Stimulated activated CD8-positive, alpha-beta memory T cell treated with anti-CD3 and anti-CD28 coated beads, Interleukin-15, amount 100 ng/mL, for 4 hours (primary cell): ENCODE measurements at regions not wholly inside any gene's neighbourhood (a gene's known extent, or its start where the extent isn't known, plus 50 kb on each side); places are given as distances from the start of the nearest gene placed in this dataset.
"Not testable (repeated sequence)": the region's sequence is repeated elsewhere in the genome, so short reads cannot be mapped to it uniquely, and the experiment has no call there.

Experiments used
- DNase-seq, 2 donors: peaks; one replicate each; pipeline ENCODE4 v3.0.0-alpha.2; 2020; ENCODE audit warnings: low read depth in 2 of 2

- peak; percentile 21 to 30 for DNase-seq
Observed at GRCh38 chr10:3961082-3961481, 176.1 kb upstream of the KLF6 start.

DNA sequence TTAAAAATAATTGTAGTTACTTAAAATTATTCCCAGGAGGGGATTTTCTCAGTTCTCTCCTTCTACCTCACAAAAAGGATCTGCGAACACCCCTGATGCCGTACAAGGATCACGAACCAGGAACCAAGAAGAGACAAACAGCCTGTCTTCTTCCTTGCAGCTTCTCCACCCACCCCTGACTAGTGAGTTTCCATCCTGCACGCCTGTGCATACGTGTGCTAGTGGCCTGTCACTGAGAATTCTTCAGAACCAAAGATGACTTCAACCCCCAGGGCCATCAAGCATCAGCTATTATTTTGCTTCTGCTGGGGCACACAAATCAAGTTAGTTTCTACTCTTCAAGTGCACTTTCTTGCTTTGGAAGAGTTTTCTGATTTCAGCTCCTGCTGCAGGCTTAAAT, 175.5 kb upstream of the KLF6 start:
- DNase-seq, result no peak

- DNase-seq, result no peak
Observed at GRCh38 chr10:3959370-3960325, 174.6 kb upstream of the KLF6 start.

GRCh38 chr10:3958472-3958996, 173.5 kb upstream of the KLF6 start:
- DNase-seq, result no peak

GRCh38 chr10:3955955-3956617, 171.1 kb upstream of the KLF6 start:
- no peak for DNase-seq

DNA sequence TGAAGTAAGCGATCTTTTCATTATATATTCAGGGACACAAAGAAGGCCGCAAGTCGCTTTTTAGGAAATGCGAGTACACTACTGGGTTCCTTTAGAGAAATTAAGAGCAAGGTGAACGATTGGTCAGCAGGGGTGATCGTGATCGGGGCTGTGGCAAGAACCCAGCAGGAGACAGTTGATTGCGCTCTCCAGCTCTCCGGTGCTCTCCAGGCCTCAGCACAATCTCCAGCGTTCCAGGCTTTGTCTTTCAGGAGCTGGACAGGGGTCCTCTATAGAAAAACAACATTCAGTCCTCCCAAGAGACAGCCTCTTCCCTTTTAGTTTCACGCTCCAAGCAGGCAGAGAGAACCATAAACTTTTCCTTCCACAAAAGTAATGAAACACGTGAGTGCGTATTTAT, 170.5 kb upstream of the KLF6 start:
- DNase-seq, result no peak

DNA sequence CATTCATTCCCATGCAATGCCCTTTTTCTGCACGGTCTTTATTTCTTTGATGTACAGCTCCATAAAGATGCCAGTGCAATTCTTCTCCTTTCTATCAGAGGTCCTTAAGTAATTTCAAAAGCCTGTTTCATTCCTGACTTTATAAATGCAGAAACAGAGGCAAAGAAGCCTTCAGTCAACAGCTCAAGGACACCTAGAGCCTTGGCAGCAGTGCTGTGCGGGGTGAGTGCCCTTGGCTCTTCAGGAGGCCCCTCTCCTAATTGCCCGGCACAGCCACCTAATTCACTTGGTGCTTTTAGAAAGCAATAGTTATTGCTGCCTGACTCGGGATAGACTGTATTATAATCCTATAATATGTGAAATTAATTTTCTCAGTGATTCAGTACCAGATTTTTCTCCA, 169.6 kb upstream of the KLF6 start:
- no peak for DNase-seq

DNA sequence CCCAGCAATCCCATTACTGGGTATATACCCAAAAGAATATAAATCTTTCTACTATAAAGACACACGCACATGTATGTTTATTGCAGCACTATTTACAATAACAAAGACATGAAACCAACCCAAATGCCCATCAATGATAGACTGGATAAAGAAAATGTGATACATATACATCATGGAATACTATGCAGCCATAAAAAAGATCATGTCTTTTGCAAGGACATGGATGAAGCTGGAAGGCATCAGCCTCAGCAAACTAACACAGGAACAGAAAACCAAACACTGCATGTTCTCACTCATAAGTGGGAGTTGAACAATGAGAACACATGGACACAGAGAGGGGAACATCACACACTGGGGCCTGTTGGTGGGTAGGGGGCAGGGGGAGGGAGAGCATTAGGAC, 169.0 kb upstream of the KLF6 start:
- not testable (repeated sequence) for DNase-seq

DNA sequence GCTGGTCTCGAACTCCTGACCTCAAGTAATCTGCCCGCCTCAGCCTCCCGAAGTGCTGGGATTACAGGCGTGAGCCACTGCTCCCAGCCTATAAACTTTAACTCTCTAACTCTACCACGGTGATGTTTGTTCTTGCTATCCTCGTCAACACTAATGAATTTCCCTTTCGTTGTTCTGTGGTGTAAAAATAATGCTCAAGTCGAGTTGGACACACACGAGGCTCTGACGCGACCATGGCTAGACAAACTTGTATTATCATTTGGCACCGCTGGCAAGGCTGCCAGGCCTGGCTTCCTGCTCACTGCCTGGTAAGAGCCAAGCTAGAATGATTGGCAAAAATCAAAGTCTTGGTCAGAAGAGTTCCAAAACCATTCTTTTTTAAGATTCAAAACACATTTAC, 167.0 kb upstream of the KLF6 start:
- no peak for DNase-seq

DNA sequence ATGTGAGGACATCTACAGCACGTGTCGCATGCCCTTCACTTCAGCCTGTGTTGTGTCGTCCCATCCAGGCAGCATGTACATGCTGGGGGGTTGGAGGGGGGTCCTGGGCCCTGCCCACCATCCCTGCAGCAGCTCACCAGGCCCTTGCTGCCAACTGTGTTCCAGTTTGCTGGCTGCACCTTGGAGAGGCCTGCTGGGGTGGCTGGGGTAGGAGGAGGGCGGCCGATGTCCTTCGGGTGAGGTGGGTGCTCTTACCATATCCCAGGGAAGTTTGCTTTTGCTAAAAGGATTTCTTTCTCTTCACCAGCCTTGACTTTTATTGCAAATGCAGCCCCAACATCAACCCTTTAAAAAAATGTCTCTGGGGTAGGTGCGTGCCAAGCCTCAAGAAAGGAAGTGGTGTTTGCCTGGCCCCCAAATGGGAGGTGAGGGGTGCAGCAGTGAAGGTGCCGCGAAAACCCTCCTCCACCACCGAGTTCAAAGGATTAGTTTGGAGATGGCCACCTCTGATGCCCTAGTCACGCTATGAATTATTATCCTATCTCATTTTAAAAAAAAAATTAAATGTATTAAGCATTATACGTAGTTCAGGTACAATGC, 165.8 kb upstream of the KLF6 start:
- DNase-seq, result peak in 1 of 2 donors; percentile 12

GRCh38 chr10:3949711-3950110, 164.7 kb upstream of the KLF6 start:
- no peak for DNase-seq

DNA sequence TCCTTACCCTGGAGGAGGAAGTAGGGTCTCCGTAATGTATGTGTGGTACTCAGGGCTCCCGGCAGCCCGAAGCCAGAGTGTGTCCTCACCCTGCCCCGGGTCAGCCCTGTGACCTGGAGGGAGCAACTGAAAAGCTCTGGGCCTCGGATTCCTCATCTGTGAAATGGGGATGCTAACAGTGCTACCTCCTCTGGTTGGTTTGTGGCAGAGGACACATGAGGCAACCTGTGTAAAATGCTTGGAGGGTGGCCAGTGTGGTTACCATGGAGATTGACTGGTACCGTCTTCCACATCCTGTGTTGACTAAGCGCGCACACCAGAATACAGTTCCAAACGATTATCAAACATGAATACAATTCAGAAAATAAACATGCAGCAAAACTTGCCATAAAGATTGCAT, 163.8 kb upstream of the KLF6 start:
- DNase-seq, result peak; percentile 20 to 63

DNA sequence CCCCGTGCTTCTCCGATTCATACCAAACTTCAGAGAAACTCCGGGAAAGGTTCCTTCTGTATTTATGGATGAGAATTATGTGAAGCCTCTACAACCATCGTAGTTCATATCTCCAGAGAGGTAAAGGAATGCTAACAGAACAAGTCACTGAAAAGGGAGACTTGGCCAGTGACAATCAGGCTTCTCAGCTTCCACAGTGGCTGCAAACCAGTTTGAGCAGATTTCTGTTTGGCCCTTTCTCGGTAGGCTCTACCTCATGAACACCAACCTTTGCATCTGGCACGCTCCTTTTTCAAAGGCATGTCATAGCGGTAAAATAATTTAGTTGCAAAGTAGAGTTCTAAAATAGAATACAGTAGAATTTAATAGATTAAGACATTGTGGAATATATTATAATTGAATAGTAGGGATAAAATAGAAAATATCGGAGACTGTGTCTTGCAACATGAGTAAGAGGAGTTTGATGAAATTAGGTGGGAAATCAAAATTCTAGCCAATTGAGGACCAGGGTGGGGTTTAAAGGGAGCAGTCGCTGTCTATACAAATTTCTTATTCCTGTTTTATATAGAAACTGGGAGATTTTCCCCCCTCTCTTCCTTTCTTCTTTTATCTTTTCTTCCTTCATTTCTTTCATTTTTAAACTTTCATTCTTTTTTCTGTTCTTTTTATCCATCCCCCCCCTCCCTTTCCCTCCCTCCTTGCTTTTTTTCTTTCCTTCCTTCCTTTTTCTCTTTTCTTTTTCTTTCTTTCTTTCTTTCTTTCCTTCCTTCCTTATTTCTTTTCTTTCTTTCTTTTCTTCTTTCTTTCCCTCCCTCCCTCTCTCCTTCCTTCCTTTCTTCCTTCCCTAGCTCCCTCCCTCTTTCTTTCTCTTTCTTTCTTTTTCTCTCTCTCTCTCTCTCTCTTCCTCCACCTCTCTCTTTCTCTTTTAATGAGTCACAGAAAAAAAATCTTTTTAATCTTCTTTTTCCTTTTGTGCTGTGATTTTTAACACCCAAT, 161.5 kb upstream of the KLF6 start:
- DNase-seq, result no peak

DNA sequence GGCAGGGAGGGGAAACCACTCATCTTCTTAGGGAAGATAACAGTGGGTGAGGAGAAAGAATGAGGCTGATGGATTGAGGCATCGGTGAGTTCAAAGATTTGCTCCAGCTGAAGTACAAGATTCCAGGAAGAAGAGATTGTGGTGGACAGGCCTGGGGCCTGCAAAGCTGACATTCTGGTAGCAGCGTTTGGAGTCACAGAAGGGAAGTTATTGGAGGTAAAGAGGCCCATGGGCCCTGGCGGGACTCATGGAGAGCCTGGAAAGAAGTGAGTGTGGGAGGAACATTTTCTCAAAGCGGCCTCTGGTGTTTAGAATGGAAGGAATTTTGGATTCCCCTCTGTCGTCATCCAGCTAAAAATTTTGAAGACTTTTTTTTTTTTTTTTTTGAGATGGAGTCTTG, 160.0 kb upstream of the KLF6 start:
- DNase-seq, result no peak

DNA sequence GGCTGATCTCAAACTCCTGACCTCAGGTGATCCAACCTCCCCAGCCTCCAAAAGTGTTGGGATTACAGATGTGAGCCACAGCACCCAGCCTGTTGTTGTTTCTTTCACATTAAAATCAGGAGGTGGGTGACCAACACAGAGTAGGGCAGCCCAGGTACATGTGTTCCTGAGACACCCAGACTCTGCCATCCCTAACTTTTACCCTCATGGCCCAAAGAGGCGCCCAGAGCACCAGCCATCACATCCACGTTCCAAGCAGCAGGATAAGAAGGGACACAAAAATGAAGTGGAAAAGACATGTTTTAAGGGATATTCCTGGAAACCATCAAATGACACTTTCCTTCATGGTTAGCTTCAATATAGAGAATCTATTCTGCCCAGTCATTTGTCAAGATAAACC, 159.6 kb upstream of the KLF6 start:
- no peak for DNase-seq

DNA sequence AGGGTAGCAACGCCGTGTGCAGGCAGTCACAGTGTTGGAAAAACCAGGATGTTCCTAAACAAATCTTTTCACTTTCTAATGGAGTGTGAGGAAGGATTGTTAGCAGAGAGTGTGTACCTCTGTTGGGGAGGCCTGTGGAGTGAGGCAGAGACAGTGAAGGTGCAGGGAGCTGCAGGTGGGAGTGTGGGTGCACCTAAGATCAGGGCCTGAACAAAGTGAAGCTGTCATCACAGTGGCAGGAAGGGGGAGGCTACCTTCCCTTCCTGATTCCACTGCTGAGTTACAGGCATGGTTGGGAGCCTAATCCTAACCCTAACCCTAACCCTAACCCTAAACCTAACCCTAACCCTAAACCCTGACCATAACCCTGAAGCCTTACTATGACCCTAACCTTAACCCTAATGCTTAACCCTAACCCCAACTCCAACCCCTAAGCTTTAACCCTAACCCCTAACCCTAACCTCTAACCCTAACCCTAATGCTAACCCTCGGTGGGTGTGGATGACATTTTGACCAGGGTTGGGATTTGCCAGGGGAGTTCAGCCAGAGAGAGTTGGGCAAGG, 158.8 kb upstream of the KLF6 start:
- no peak for DNase-seq

DNA sequence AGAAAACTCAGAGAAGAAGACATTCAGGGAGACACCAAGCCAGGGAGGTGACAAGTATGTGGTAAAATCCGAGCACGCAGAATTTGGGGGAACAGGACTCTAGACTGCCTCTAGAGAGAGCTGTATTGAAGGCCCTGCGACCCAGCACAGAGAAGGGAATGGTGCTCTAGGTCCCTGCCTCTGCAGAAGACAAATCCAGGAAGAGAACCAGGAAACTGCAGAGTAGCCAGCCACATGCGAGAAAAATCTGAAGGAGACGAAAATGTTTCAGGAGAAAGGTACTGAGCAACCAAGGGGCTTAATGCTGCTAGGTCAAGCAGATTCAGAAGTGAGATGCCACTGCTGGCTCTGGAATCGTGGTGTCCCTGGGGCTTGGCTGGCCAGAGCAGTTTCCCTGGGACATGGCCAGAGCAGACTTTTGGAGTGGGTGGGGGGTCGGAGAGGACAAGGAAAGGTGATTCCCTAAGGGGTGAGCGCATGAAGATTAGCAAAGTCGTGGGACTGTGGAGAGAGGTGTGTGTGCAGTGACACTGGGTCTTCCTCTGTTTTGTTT, 158.0 kb upstream of the KLF6 start:
- DNase-seq, result no peak

- no peak for DNase-seq
Observed at GRCh38 chr10:3941676-3942075, 156.7 kb upstream of the KLF6 start.

- no peak for DNase-seq
Observed at GRCh38 chr10:3936422-3937040, 151.5 kb upstream of the KLF6 start.

GRCh38 chr10:3935933-3936359, 150.9 kb upstream of the KLF6 start:
- DNase-seq, result no peak
